ENCODE measurements at regions not wholly inside any gene's neighbourhood (a gene's known extent, or its start where the extent isn't known, plus 50 kb on each side); places are given as distances from the start of the nearest gene placed in this dataset.
A peak's percentile ranks its signal among the peaks of the same experiment; 100 is the strongest.
"Not testable (repeated sequence)": the region's sequence is repeated elsewhere in the genome, so short reads cannot be mapped to it uniquely, and the experiment has no call there.

DNA sequence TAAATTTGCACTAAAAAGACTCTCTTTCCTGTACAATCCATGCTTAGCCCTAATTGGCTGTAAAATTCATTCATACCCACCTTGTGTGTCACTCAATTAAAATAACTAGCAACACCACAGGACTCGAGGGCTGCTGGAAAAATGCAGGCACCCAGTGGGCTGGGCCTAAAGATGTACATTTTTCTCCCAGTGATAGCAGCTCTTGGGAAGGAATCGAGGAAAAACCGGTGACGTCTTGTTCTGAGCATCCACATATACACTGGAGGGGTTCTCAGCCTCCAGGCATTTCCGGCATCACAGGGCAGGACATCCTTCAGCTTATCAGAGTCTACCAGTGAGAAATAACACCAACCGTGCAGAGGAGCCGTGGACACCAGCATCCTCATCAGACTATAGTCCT lies 85.8 kb upstream of the PITRM1 start:
- no peak for TF ChIP-seq CTCF (IDR thresholded peaks at IDR 0.05; ENCODE audit: low read length, missing control alignments)
- DNase-seq (ENCODE audit: low read depth) = peak; percentile 42
- H3K4me3 ChIP-seq (replicated peaks; ENCODE audit: low read depth, low read length) = no peak overlapping the region

- TF ChIP-seq CTCF (IDR thresholded peaks at IDR 0.05; ENCODE audit: low read length, missing control alignments) = no peak
- no peak overlapping the region for H3K4me3 ChIP-seq (replicated peaks; ENCODE audit: low read depth, low read length)
- no peak for DNase-seq (ENCODE audit: low read depth)
These were observed 83.0 kb upstream of the PITRM1 start for GRCh38 chr10:3255616-3256015.

GRCh38 chr10:3255075-3255474 lies 82.5 kb upstream of the PITRM1 start:
- TF ChIP-seq CTCF (IDR thresholded peaks at IDR 0.05; ENCODE audit: low read length, missing control alignments) = no peak
- no peak for DNase-seq (ENCODE audit: low read depth)
- no peak overlapping the region for H3K4me3 ChIP-seq (replicated peaks; ENCODE audit: low read depth, low read length)

DNA sequence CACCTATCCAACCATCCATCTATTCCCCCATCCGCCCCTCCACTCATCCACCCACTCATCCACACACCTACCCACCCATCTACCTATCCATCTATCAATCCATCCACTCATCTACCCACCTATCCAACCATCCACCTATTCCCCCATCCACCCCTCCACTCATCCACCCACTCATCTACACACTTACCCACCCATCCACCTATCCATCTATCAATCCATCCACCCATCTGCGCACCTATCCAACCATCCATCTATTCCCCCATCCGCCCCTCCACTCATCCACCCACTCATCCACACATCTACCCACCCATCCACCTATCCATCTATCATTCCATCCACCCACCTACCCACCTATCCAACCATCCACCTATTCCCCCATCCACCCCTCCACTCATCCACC lies 81.4 kb upstream of the PITRM1 start:
- H3K4me3 ChIP-seq (replicated peaks; ENCODE audit: low read depth, low read length); DNase-seq (ENCODE audit: low read depth): not testable (repeated sequence)

- DNase-seq (ENCODE audit: low read depth) = no peak
These were observed 78.6 kb upstream of the PITRM1 start for GRCh38 chr10:3251172-3251571.

GRCh38 chr10:3249307-3249889 lies 76.8 kb upstream of the PITRM1 start:
- no peak overlapping the region for H3K4me3 ChIP-seq (replicated peaks; ENCODE audit: low read depth, low read length)
- no peak for DNase-seq (ENCODE audit: low read depth)
- TF ChIP-seq CTCF (IDR thresholded peaks at IDR 0.05; ENCODE audit: low read length, missing control alignments) = no peak

More at GRCh38 chr10:3251172-3251571, 78.6 kb upstream of the PITRM1 start:
- no peak overlapping the region for H3K4me3 ChIP-seq (replicated peaks; ENCODE audit: low read depth, low read length)
- no peak for TF ChIP-seq CTCF (IDR thresholded peaks at IDR 0.05; ENCODE audit: low read length, missing control alignments)

GRCh38 chr10:3248526-3249306 lies 76.1 kb upstream of the PITRM1 start:
- TF ChIP-seq CTCF (IDR thresholded peaks at IDR 0.05; ENCODE audit: low read length, missing control alignments) = no peak
- no peak overlapping the region for H3K4me3 ChIP-seq (replicated peaks; ENCODE audit: low read depth, low read length)
- DNase-seq (ENCODE audit: low read depth) = peak; percentile 88
